A673 (cell line): ENCODE measurements at regions not wholly inside any gene's neighbourhood (a gene's known extent, or its start where the extent isn't known, plus 50 kb on each side); places are given as distances from the start of the nearest gene placed in this dataset.

ENCODE experiments used
- BruUV-seq: library from RNA; stranded (reverse); fragments of 400-500 nt; replicated peaks from 2 replicates; lab custom pipeline; 2021; lab: Mats Ljungman, UMichigan
- CTCF ChIA-PET: fragments of 300-600 bp; sonication (Branson Sonifier 250); formaldehyde crosslinking; loops from one replicate; lab custom pipeline; 2022; ENCODE audit warnings: antibody characterized with exemption; lab: Charles Lee
- POLR2A ChIA-PET: fragments of 300-600 bp; sonication (Branson Sonifier 250); formaldehyde crosslinking; loops from one replicate; lab custom pipeline; 2022; ENCODE audit warnings: antibody characterized with exemption; ENCODE audit not compliant: low non-redundant PET; lab: Charles Lee
- DNase-seq: peaks from one replicate; pipeline ENCODE4 v3.0.0-alpha.2; 2015; ENCODE audit warnings: low spot score
- H3K27ac ChIP-seq: fragments of 200-600 bp; sonication (generic); 2 replicates; pipeline ENCODE4 v1.5.1; 2016; ENCODE audit warnings: mixed run types, low read depth, mild to moderate bottlenecking, mixed read lengths, antibody characterized with exemption, low read length; ENCODE audit not compliant: poor library complexity, severe bottlenecking
- H3K27me3 ChIP-seq: fragments of 200-600 bp; sonication (generic); replicated peaks from 2 replicates; pipeline ENCODE4 v1.6.1; 2017; ENCODE audit warnings: mixed run types, low read depth, mild to moderate bottlenecking, mixed read lengths, antibody characterized with exemption, low read length; ENCODE audit not compliant: insufficient read depth, poor library complexity
- H3K36me3 ChIP-seq: fragments of 200-600 bp; sonication (generic); 2 replicates; pipeline ENCODE4 v1.6.1; 2016; ENCODE audit warnings: mixed run types, mild to moderate bottlenecking, mixed read lengths, antibody characterized with exemption, low read length; ENCODE audit not compliant: insufficient read depth, poor library complexity, severe bottlenecking
- H3K4me1 ChIP-seq: fragments of 200-600 bp; sonication (generic); 2 replicates; pipeline ENCODE4 v1.6.1; 2017; ENCODE audit warnings: mixed run types, mild to moderate bottlenecking, mixed read lengths, antibody characterized with exemption, low read length; ENCODE audit not compliant: insufficient read depth, poor library complexity, severe bottlenecking
- H3K4me3 ChIP-seq: fragments of 200-600 bp; sonication (generic); 2 replicates; pipeline ENCODE4 v1.5.1; 2016; ENCODE audit warnings: low read depth, mixed run types, mild to moderate bottlenecking, mixed read lengths, low read length; ENCODE audit not compliant: poor library complexity, severe bottlenecking
- H3K9me3 ChIP-seq: fragments of 200-600 bp; sonication (generic); 2 replicates; pipeline ENCODE4 v1.6.1; 2016; ENCODE audit warnings: mixed run types, low read depth, mild to moderate bottlenecking, mixed read lengths, antibody characterized with exemption, low read length; ENCODE audit not compliant: poor library complexity, severe bottlenecking
- CTCF ChIP-seq: fragments of 300-800, 200-600 bp; sonication (generic); conservative IDR thresholded peaks from 2 replicates; pipeline ENCODE4 v1.5.1; 2017; ENCODE audit warnings: low read depth, mild to moderate bottlenecking, antibody characterized with exemption, low read length, moderate library complexity, mixed read lengths
- EZH2 ChIP-seq: fragments of 200-600 bp; sonication (generic); IDR thresholded peaks from 2 replicates; pipeline ENCODE4 v1.6.1; 2017; ENCODE audit warnings: borderline replicate concordance, low read depth, mild to moderate bottlenecking, mixed read lengths, antibody characterized with exemption, low read length; ENCODE audit not compliant: poor library complexity, severe bottlenecking
- intact Hi-C: fragments of 100-400 bp; cut with micrococcal nuclease; formaldehyde crosslinking; loops from one replicate; pipeline ENCODE4 v1.10.0; 2022; ENCODE audit not compliant: unreplicated experiment

GRCh38 chr2:155815851-155816250, 516.7 kb downstream of the NR4A2 start:
- DNase-seq = peak; percentile 36
- H3K27me3 ChIP-seq = no peaks in the 10 kb centered on the region
- no peaks in the 10 kb centered on the region for H3K4me1 ChIP-seq
- H3K4me3 ChIP-seq = no peak overlapping the region
- CTCF ChIA-PET = interaction anchor here (0.5 kb wide), 1 partner anchor 443 kb away, joined by 3 read pairs; no protein-coding TSS in a partner anchor
- no TSS peak for BruUV-seq
- no peaks in the 10 kb centered on the region for H3K9me3 ChIP-seq
- POLR2A ChIA-PET = no interaction called here
- no peak overlapping the region for H3K27ac ChIP-seq
- H3K36me3 ChIP-seq = no peaks in the 10 kb centered on the region
- intact Hi-C loops = loop anchor here (2.0 kb wide), 1 partner anchor 439 kb away; no protein-coding TSS in a partner anchor
- TF ChIP-seq EZH2 = no peak
- peak; percentile 44 for TF ChIP-seq CTCF

GRCh38 chr2:155815275-155815674, 517.2 kb downstream of the NR4A2 start:
- ChIA-PET POLR2A (no interaction called here), CTCF (no interaction called here)
- Histone ChIP-seq H3K27ac (no peak overlapping the region), H3K9me3 (no peaks in the 10 kb centered on the region), H3K36me3 (no peaks in the 10 kb centered on the region), H3K27me3 (no peaks in the 10 kb centered on the region), H3K4me3 (no peak overlapping the region), H3K4me1 (no peaks in the 10 kb centered on the region)
- DNase-seq = no peak
- TF ChIP-seq CTCF = no peak
- no TSS peak for BruUV-seq
- intact Hi-C loops = no loop called here

- intact Hi-C loops = no loop called here
- H3K36me3 ChIP-seq = no peaks in the 10 kb centered on the region
- H3K4me1 ChIP-seq = no peaks in the 10 kb centered on the region
- no peaks in the 10 kb centered on the region for H3K27me3 ChIP-seq
- no peak for TF ChIP-seq CTCF
- BruUV-seq = no TSS peak
- no peak overlapping the region for H3K27ac ChIP-seq
- ChIA-PET CTCF (no interaction called here), POLR2A (no interaction called here)
- no peak overlapping the region for H3K4me3 ChIP-seq
- no peak for DNase-seq
- no peaks in the 10 kb centered on the region for H3K9me3 ChIP-seq
Measured at GRCh38 chr2:155810411-155810810, 522.1 kb downstream of the NR4A2 start.
